Choroid plexus epithelial cell (primary cell): ENCODE measurements at regions not wholly inside any gene's neighbourhood (a gene's known extent, or its start where the extent isn't known, plus 50 kb on each side); places are given as distances from the start of the nearest gene placed in this dataset.

Experiments
- DNase-seq: peaks from one replicate; pipeline ENCODE4 v3.0.0-alpha.2; 2010; ENCODE audit warnings: low read depth
- H3K4me3 ChIP-seq: 2 replicates; pipeline ENCODE4 v1.5.1; 2011; ENCODE audit warnings: low read depth, mild to moderate bottlenecking, control low read depth, low read length, moderate library complexity
- CTCF ChIP-seq: conservative IDR thresholded peaks from 2 replicates; pipeline ENCODE4 v1.5.1; 2011; ENCODE audit warnings: low read depth, mild to moderate bottlenecking, control low read depth, inconsistent platforms, low read length, moderate library complexity

GRCh38 chr2:146826388-146826787, 1018.4 kb upstream of the ACVR2A start:
- no peak for DNase-seq
- TF ChIP-seq CTCF, result no peak
- H3K4me3 ChIP-seq, result no peak overlapping the region

- TF ChIP-seq CTCF, result peak; percentile 45
- DNase-seq, result peak; percentile 81
- H3K4me3 ChIP-seq, result no peak overlapping the region
Observed at GRCh38 chr2:146821836-146822316, 1023.0 kb upstream of the ACVR2A start.

GRCh38 chr2:146820672-146821071, 1024.2 kb upstream of the ACVR2A start:
- H3K4me3 ChIP-seq, result no peak overlapping the region
- DNase-seq, result peak; percentile 72
- TF ChIP-seq CTCF, result no peak

GRCh38 chr2:146818122-146818521, 1026.7 kb upstream of the ACVR2A start:
- no peak overlapping the region for H3K4me3 ChIP-seq
- DNase-seq, result peak; percentile 59
- no peak for TF ChIP-seq CTCF

- no peak overlapping the region for H3K4me3 ChIP-seq
Observed at GRCh38 chr2:146817613-146818012, 1027.2 kb upstream of the ACVR2A start.

GRCh38 chr2:146814971-146815370, 1029.9 kb upstream of the ACVR2A start:
- H3K4me3 ChIP-seq, result no peak overlapping the region
- DNase-seq, result no peak
- no peak for TF ChIP-seq CTCF

More at GRCh38 chr2:146817613-146818012, 1027.2 kb upstream of the ACVR2A start:
- TF ChIP-seq CTCF, result no peak
- no peak for DNase-seq

- no peak overlapping the region for H3K4me3 ChIP-seq
- no peak for TF ChIP-seq CTCF
- no peak for DNase-seq
Observed at GRCh38 chr2:146807568-146808168, 1037.2 kb upstream of the ACVR2A start.
